ENCODE measurements at regions not wholly inside any gene's neighbourhood (a gene's known extent, or its start where the extent isn't known, plus 50 kb on each side); places are given as distances from the start of the nearest gene placed in this dataset.
"Not testable (repeated sequence)": the region's sequence is repeated elsewhere in the genome, so short reads cannot be mapped to it uniquely, and the experiment has no call there.

GRCh38 chr2:142827170-142827569 is 50.3 kb upstream of the KYNU start:
- ATAC-seq (no peak), DNase-seq (no peak)
- Mint-ChIP-seq H3K27ac (no peak overlapping the region), H3K36me3 (no peaks in the 10 kb centered on the region), H3K4me1 (no peaks in the 10 kb centered on the region), H3K4me3 (no peak overlapping the region), H3K27me3 (no peaks in the 10 kb centered on the region), H3K9me3 (ENCODE audit: low read depth) (no peaks in the 10 kb centered on the region)
- CTCF ChIA-PET, result no interaction called here

- no peaks in the 10 kb centered on the region for H3K36me3 Mint-ChIP-seq
- H3K9me3 Mint-ChIP-seq (ENCODE audit: low read depth), result no peaks in the 10 kb centered on the region
- no peaks in the 10 kb centered on the region for H3K27me3 Mint-ChIP-seq
- no peaks in the 10 kb centered on the region for H3K4me1 Mint-ChIP-seq
- no peak overlapping the region for H3K4me3 Mint-ChIP-seq
- DNase-seq (no peak), ATAC-seq (no peak)
- no peak overlapping the region for H3K27ac Mint-ChIP-seq
- CTCF ChIA-PET, result no interaction called here
Measured at GRCh38 chr2:142825861-142826260, 51.6 kb upstream of the KYNU start.

GRCh38 chr2:142824756-142825155 is 52.7 kb upstream of the KYNU start:
- H3K9me3 Mint-ChIP-seq (ENCODE audit: low read depth), result no peaks in the 10 kb centered on the region
- no peaks in the 10 kb centered on the region for H3K4me1 Mint-ChIP-seq
- no peaks in the 10 kb centered on the region for H3K36me3 Mint-ChIP-seq
- DNase-seq, result no peak
- no peak overlapping the region for H3K27ac Mint-ChIP-seq
- no peak overlapping the region for H3K4me3 Mint-ChIP-seq
- H3K27me3 Mint-ChIP-seq, result no peaks in the 10 kb centered on the region
- CTCF ChIA-PET, result no interaction called here
- no peak for ATAC-seq

- no peak overlapping the region for H3K27ac Mint-ChIP-seq
- DNase-seq (no peak), ATAC-seq (no peak)
- no peaks in the 10 kb centered on the region for H3K27me3 Mint-ChIP-seq
- no peaks in the 10 kb centered on the region for H3K4me1 Mint-ChIP-seq
- H3K4me3 Mint-ChIP-seq, result no peak overlapping the region
- no peaks in the 10 kb centered on the region for H3K9me3 Mint-ChIP-seq (ENCODE audit: low read depth)
- CTCF ChIA-PET, result no interaction called here
- no peaks in the 10 kb centered on the region for H3K36me3 Mint-ChIP-seq
Measured at GRCh38 chr2:142822190-142822589, 55.3 kb upstream of the KYNU start.

GRCh38 chr2:142819411-142819810 is 58.1 kb upstream of the KYNU start:
- H3K27ac Mint-ChIP-seq, result no peak overlapping the region
- H3K36me3 Mint-ChIP-seq, result no peaks in the 10 kb centered on the region
- DNase-seq, result no peak
- no peak for ATAC-seq
- no peaks in the 10 kb centered on the region for H3K27me3 Mint-ChIP-seq
- CTCF ChIA-PET, result no interaction called here
- H3K4me3 Mint-ChIP-seq, result no peak overlapping the region
- no peaks in the 10 kb centered on the region for H3K9me3 Mint-ChIP-seq (ENCODE audit: low read depth)
- no peaks in the 10 kb centered on the region for H3K4me1 Mint-ChIP-seq

- no peak for ATAC-seq
- H3K27me3 Mint-ChIP-seq, result no peaks in the 10 kb centered on the region
- no peak overlapping the region for H3K4me3 Mint-ChIP-seq
- no peak overlapping the region for H3K27ac Mint-ChIP-seq
- no peaks in the 10 kb centered on the region for H3K36me3 Mint-ChIP-seq
- peaks cover 2% of the 10 kb centered on the region for H3K9me3 Mint-ChIP-seq (ENCODE audit: low read depth)
- H3K4me1 Mint-ChIP-seq, result no peaks in the 10 kb centered on the region
- CTCF ChIA-PET, result no interaction called here
- DNase-seq, result no peak
Measured at GRCh38 chr2:142815375-142815774, 62.1 kb upstream of the KYNU start.

- H3K4me1 Mint-ChIP-seq, result no peaks in the 10 kb centered on the region
- H3K36me3 Mint-ChIP-seq, result no peaks in the 10 kb centered on the region
- CTCF ChIA-PET, result no interaction called here
- H3K4me3 Mint-ChIP-seq, result no peak overlapping the region
- H3K9me3 Mint-ChIP-seq (ENCODE audit: low read depth), result peaks cover 2% of the 10 kb centered on the region
- DNase-seq (no peak), ATAC-seq (no peak)
- no peak overlapping the region for H3K27ac Mint-ChIP-seq
- no peaks in the 10 kb centered on the region for H3K27me3 Mint-ChIP-seq
Measured at GRCh38 chr2:142813830-142814829, 63.3 kb upstream of the KYNU start.

- DNase-seq; H3K9me3 Mint-ChIP-seq (ENCODE audit: low read depth); H3K4me3 Mint-ChIP-seq; CTCF ChIA-PET; ATAC-seq; H3K27ac Mint-ChIP-seq; H3K4me1 Mint-ChIP-seq; H3K36me3 Mint-ChIP-seq; H3K27me3 Mint-ChIP-seq: not testable (repeated sequence)
Measured at GRCh38 chr2:142811644-142812043, 65.8 kb upstream of the KYNU start.

- no peaks in the 10 kb centered on the region for H3K9me3 Mint-ChIP-seq (ENCODE audit: low read depth)
- H3K27me3 Mint-ChIP-seq, result no peaks in the 10 kb centered on the region
- H3K36me3 Mint-ChIP-seq, result no peaks in the 10 kb centered on the region
- DNase-seq (no peak), ATAC-seq (no peak)
- CTCF ChIA-PET, result no interaction called here
- no peaks in the 10 kb centered on the region for H3K4me1 Mint-ChIP-seq
- H3K27ac Mint-ChIP-seq, result no peak overlapping the region
- no peak overlapping the region for H3K4me3 Mint-ChIP-seq
Measured at GRCh38 chr2:142805244-142805643, 72.2 kb upstream of the KYNU start.

GRCh38 chr2:142803158-142803557 is 74.3 kb upstream of the KYNU start:
- no peak overlapping the region for H3K4me3 Mint-ChIP-seq
- ATAC-seq, result no peak
- no peaks in the 10 kb centered on the region for H3K9me3 Mint-ChIP-seq (ENCODE audit: low read depth)
- no peaks in the 10 kb centered on the region for H3K4me1 Mint-ChIP-seq
- H3K36me3 Mint-ChIP-seq, result no peaks in the 10 kb centered on the region
- no peak overlapping the region for H3K27ac Mint-ChIP-seq
- no peak for DNase-seq
- no peaks in the 10 kb centered on the region for H3K27me3 Mint-ChIP-seq
- CTCF ChIA-PET, result no interaction called here

- ATAC-seq, result no peak
- no peaks in the 10 kb centered on the region for H3K4me1 Mint-ChIP-seq
- H3K27ac Mint-ChIP-seq, result no peak overlapping the region
- CTCF ChIA-PET, result no interaction called here
- H3K9me3 Mint-ChIP-seq (ENCODE audit: low read depth), result peaks cover 4% of the 10 kb centered on the region
- DNase-seq, result no peak
- H3K36me3 Mint-ChIP-seq, result no peaks in the 10 kb centered on the region
- no peak overlapping the region for H3K4me3 Mint-ChIP-seq
- no peaks in the 10 kb centered on the region for H3K27me3 Mint-ChIP-seq
Measured at GRCh38 chr2:142796588-142796987, 80.9 kb upstream of the KYNU start.

GRCh38 chr2:142796161-142796560 is 81.3 kb upstream of the KYNU start:
- Mint-ChIP-seq H3K9me3 (ENCODE audit: low read depth) (peaks cover 4% of the 10 kb centered on the region), H3K27ac (no peak overlapping the region), H3K27me3 (no peaks in the 10 kb centered on the region), H3K4me1 (no peaks in the 10 kb centered on the region), H3K4me3 (no peak overlapping the region), H3K36me3 (no peaks in the 10 kb centered on the region)
- DNase-seq, result no peak
- CTCF ChIA-PET, result no interaction called here
- no peak for ATAC-seq

- ATAC-seq, result no peak
- Mint-ChIP-seq H3K9me3 (ENCODE audit: low read depth) (peaks cover 4% of the 10 kb centered on the region), H3K4me1 (no peaks in the 10 kb centered on the region), H3K27me3 (no peaks in the 10 kb centered on the region), H3K4me3 (no peak overlapping the region), H3K36me3 (no peaks in the 10 kb centered on the region), H3K27ac (no peak overlapping the region)
- DNase-seq, result no peak
- CTCF ChIA-PET, result no interaction called here
Measured at GRCh38 chr2:142794850-142795249, 82.6 kb upstream of the KYNU start.

GRCh38 chr2:142792328-142792727 is 85.1 kb upstream of the KYNU start:
- H3K36me3 Mint-ChIP-seq; H3K9me3 Mint-ChIP-seq (ENCODE audit: low read depth); CTCF ChIA-PET; H3K4me3 Mint-ChIP-seq; DNase-seq; ATAC-seq; H3K27me3 Mint-ChIP-seq; H3K27ac Mint-ChIP-seq; H3K4me1 Mint-ChIP-seq: not testable (repeated sequence)

Measured in activated CD8-positive, alpha-beta memory T cell treated with anti-CD3 and anti-CD28 coated beads, Interleukin-2, amount 10 ng/mL, durations not matched to agents 7 days and 5 days (primary cell).